ENCODE measurements at regions not wholly inside any gene's neighbourhood (a gene's known extent, or its start where the extent isn't known, plus 50 kb on each side); places are given as distances from the start of the nearest gene placed in this dataset.
"Not testable (repeated sequence)": the region's sequence is repeated elsewhere in the genome, so short reads cannot be mapped to it uniquely, and the experiment has no call there.

DNA sequence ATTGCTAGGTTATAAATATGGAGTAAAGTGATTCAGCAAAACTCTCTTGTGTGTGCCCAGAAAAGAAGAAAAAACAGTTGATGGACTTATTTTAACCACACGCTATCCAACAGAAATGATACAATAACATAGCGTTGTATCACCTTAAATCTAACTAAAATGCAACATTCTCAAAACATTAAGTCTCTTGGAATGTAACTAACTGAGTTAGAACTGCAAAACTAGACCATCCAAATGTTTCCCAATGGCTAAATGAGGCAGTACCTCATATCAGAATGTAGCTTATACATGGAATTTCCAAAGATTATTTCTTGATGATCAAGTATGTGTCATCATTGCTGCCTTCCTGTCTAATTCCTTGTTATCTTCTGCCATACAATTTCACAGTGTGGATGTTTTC is 187.9 kb downstream of the CNTN3 start:
- no peak for DNase-seq (ENCODE audit: extremely low read depth, low read depth, low spot score)

DNA sequence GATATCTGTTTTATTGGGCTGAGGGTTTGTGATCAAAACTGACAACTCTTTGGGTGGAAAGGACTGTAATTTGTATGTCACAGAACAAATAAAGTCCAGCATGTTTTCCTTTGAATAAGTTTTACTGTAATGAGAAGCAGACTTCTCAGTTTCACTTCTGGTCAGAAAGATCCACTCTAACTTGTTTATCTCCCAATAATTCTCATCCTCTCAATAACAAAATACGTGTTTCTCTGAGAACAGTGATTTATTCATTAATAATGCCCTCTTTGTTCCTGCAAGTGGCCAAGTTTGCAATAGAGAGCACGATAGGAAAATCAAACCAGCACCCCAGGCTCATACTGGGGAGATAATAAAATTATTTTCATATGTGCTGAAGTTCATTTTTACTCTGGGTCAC is 190.6 kb downstream of the CNTN3 start:
- DNase-seq (ENCODE audit: extremely low read depth, low read depth, low spot score): no peak

DNA sequence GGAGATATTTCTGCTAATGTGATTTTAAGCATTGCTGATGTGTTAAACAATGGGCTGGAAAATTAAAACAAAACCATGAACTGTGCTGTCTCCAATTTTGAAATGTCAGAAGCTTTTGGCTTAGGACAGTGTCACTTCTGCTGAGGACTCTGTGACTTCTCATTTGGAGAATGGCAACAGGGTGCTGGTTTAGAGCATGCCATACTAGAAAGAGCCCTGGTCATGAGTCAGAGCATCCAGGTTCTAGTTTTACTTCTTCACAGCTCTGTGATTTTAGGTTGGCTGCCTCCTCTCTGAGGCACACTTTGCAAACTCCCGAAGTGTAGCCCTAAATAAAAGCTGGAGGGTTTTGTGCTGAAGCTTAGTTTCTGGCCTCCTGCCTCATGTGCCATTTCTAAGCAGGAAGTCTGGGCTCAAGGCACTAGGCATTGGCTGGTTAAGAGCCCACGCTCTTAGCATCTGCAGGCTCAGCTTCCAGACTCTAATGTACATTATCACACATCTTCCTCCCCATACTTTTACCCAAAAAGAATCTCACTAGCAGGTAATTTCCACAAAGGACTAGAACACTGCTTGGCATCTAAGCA is 193.8 kb downstream of the CNTN3 start:
- no peak for DNase-seq (ENCODE audit: extremely low read depth, low read depth, low spot score)

DNA sequence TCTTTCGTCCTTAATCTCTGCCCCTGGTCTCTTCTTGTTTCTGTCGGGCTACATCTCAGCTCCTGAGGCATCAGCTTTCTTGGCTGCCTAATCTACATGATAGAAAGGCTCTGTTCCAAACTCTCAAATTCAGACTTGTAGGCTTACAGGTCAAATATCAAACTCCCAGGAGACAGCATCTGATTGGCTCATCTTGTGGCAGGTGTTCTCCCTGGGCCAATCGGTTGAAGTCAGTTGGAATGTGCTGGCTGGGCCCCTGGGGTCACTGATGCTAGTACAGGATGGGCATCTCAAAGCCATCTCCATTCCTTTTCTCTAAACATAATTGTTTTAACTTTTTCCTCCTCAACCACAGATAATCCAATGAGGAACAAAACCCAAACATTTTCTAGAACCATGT is 198.7 kb downstream of the CNTN3 start:
- no peak for DNase-seq (ENCODE audit: extremely low read depth, low read depth, low spot score)

DNA sequence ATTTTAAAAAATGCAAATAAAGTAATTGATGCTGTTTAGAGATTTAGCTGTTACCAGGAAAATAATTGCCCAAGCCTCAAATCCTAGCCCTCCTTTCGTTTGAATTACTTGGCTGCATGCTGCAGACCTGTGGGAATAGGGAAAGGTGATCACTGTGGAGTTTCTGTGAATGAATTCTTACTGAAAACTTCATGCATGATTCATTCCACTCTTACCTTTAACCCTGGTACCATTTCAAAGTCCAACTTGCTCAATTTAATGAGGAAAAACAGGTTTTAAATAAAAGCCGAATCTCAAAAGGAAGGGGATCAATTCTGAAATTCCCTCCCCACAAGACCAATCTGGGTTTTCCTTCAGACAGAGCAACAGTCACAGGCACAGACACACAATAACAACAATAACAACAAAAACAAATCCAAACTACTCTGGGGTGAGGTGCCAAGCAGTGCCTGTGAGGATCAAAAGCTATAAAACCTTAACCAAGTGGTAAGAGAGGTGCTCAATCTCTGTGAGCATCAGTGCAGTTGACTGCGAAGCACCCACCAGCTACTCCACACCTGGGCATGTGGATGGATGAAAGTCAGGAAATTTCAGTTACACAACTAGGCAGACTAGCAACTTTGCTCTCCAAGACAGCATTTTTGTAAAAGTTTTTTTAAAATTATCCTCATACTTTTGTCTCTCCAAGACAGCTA is 200.8 kb downstream of the CNTN3 start:
- DNase-seq (ENCODE audit: extremely low read depth, low read depth, low spot score): no peak

DNA sequence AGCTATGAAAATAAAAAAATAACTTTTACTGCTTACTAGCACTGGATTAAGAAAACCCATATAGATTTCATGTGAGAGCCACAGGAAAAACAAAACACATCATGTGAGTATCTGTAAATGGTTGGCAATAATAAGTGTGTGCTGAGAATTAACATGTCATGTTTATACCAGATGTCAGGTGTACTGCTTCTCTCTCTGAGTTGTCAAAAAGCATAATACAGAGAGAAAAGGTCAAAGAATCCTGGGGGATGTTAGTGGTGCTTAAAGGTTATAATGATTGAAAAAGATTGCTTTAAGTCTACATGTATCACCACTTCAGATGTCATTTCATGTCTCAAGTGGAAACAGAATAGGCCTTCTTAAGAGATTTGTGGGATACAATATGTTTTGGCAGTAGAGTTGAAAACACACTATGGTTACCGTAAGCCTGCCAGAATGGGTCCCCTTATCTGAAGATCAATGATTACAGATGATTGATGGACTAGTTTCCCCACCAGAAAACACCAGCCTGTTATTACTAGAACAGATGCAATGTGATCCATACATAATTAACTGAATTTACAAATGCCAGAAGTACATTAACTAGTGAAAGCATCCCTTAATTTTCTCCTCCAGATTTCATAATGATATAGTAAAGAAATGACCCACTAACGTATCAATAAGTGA is 204.1 kb downstream of the CNTN3 start:
- DNase-seq (ENCODE audit: extremely low read depth, low read depth, low spot score): no peak

DNA sequence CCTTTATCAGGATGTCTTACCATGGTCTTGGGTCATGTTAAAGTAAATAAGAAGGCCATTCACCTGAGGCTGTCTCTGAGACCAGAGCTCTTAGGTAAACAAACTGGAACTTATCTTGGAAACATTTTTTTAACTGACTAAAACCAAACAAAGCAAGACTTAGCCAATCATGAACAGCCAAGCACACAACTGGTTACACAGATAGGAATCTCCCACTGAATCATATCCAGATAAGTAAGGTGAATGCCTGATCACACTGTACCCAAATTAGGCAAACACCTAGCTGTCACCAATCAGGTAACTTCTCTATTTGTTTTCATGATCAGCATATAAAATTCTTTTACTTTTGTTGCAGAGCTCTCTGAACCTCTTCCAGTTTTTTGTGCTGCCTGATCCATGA is 205.4 kb downstream of the CNTN3 start:
- no peak for DNase-seq (ENCODE audit: extremely low read depth, low read depth, low spot score)

DNA sequence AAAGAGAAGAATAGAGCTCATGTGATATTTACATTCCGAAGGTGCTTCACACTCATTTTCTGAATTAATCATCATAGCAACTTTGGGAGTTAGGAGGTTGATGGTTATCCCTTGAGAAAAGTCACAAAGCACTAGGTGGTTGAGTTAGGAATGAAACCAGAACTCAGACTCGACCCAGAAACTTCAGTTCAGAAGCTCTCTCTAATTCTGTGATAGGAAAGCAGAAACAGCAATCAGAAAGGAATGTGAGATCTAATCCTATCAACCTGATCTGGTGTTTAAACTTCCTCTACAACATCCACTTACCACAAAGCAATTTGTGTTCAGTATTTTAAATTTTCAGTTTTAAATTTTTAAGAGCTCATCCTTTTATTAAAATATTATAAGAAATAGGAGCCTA is 211.2 kb downstream of the CNTN3 start:
- DNase-seq (ENCODE audit: extremely low read depth, low read depth, low spot score): no peak

DNA sequence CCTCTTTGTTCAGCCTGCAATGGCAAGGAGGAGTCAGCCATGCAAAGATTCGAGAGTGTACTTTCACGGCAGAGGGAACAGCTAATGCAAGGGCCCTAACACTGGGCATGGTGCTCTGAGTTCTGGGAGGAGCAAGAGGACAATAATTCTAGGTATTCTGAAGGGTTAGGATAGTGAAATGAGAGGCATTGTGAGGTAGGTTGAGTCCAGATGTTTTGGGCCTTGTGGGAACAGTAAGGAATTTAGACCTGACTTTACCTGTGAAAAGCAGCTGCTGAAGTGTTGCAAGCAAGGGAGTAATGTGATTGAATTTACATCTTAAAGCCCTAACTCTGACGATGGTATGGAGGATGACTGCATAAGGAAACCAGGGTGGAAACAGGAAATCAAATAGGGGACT is 211.6 kb downstream of the CNTN3 start:
- no peak for DNase-seq (ENCODE audit: extremely low read depth, low read depth, low spot score)

DNA sequence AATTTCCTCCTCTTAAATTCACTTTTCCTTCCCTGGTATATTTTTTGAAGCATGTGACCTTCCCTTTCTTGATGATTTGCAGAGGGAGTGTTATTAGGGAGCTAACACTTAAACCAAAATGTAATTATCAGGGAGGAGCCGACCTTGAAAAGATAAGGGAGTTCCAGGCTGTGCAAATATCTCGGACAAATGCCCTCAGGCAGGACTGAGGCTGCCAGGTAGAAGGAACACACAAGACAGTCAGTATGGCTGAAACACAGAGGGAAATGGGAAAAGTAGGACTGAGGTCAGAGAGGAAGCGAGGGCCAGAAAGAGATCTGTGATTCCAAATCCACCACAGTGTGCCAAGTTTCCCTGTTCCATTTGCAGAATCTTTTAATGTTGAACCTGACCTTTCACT is 221.0 kb downstream of the CNTN3 start:
- no peak for DNase-seq (ENCODE audit: extremely low read depth, low read depth, low spot score)

DNA sequence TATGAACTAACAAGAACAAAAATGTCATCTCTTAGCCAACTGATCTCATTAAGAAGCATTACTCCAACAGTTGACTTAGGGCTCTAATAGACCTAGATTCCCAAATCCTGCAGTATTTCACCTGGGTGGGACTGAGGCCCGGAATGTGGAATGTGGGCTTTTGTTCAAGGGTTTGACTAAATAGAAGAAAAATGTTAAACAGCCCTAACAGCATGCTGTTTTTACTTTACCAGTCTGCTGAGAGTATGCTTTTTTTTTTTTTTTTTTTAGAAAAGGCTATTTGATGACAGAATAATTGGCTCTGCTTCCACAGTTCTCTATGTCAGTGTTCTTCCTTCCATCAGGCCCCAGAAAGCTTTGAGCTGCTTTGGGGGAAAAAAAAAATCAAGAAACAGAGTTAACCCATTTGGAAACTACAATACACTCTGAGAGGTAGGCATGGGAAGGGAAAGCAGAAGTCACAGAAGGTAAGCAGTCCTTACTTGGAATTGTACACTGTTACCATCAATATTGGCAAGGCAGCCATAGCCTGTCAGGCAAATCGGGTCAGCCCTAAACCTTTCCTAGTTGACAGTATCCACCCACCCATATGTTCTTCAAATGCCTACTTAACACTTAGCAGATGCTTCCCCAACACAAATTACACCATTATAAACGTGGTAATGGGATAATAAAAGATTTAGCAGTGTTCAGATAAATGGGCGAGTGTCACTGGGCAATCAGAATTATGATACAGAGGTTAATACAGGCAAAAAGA is 224.2 kb downstream of the CNTN3 start:
- DNase-seq (ENCODE audit: extremely low read depth, low read depth, low spot score): no peak

DNA sequence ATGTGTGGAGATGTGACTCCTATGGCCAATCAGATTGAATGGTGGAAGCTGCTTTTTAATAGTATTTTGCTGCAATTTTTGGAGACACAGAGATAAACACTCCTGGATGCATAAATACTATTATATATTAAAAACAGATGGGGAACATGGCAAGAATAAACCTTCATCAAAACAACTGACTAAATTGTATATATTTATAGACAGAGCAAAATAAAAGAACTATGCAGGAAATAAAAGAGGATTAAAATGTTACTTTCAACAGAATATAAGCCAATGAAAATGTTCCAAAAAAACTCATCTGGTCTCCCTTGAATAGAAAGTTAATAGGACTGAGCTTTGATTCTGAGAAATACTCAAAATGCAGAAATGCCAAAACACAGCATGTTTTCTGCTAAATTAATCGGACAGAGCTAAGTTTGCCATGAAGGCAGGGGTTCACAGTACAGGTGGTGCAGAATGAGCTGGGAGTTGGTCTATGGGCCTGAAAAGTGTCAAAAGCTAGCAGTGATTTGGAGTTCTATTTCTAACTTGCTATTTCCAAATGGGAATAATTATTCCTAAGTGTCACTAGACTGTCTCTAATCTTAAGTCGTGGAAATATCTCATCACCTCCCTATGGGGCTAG is 227.2 kb downstream of the CNTN3 start:
- no peak for DNase-seq (ENCODE audit: extremely low read depth, low read depth, low spot score)

DNA sequence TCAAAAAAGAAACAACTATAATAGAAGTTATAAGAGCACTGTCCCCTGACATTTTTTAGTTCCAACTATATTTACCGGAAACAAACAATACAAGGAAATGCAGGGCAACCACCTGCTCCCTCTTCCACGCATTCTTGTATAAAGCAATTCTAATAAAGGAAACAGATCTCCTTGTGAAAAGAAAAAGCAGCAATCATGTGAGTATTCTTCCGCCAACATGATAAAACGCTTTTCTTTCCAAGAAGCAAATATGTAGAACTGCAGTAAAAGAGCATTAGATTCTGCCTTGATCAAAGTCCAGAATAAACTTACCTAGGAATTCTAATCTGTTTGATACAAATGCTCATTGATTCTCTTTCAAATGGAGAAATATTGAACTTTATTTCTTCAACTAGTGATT is 230.3 kb downstream of the CNTN3 start:
- no peak for DNase-seq (ENCODE audit: extremely low read depth, low read depth, low spot score)

DNA sequence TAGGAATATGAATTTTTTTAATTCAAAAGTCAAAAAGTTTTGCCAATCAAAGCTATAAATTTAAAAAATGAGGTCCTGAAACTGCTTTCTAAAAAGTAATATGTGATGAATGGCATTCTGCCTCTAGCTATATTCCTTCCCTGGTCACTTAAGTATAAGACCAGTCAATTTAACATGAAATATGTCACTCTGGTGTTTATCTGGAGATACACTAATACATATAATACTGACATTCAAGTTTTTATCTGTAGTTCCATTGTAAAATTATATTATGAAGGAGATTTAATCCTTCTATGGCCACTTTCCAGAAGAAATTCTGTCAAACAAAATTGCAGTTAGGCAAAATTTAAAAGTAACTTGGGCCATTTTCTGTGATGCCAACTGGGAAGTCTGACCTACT is 236.8 kb downstream of the CNTN3 start:
- no peak for DNase-seq (ENCODE audit: extremely low read depth, low read depth, low spot score)

DNA sequence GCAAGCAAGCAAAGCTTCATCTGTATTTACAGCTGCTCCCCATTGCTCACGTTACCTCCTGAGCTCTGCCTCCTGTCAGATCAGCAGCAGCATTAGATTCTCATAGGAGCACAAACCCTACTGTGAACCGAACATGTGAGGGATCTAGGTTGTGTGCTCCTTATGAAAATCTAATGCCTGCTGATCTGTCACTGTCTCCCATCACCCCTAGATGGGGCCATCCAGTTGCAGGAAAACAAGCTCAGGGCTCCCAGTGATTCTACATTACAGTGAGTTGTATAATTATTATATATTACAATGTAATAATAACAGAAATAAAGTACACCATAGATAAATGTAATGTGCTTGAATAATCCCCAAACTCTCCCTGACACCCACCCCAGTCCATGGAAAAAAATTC is 238.1 kb downstream of the CNTN3 start:
- not testable (repeated sequence) for DNase-seq (ENCODE audit: extremely low read depth, low read depth, low spot score)

DNA sequence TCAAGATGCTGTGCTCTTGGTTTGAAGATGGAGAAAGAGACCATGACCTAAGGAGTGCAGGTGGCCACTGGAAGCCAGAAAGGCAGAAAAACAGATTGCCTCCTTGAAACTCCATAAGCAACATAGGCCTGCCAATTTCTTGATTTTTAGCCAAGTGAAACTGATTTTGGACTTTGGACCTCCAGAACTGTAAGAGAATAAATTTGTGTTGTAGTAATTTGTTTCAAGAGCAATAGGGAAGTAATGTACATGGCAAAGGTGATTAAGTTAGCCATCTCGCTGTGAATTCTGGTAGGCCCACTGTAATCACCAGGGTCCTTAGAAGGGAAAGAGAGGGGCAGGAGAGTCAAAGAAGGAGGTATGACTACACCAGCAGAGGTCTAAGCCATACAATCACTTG is 238.8 kb downstream of the CNTN3 start:
- no peak for DNase-seq (ENCODE audit: extremely low read depth, low read depth, low spot score)

DNA sequence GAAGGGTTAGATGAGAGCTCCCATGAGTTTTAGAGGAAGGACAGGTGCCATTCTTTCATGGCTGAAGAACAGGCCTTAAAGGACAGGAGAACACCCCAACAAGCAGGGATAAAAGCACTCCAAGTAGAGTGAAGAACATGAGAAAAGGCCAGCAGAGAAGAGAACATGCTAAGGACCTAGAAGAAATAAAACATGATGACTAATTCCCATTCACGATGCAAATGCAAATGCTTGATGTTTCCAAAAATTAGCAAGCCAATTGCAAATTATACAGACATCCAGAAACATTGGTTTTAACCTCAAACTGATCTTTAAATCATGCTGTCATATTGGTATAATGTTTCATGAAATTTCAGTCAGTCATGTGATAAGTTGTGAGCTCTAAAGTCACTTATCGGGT is 241.7 kb downstream of the CNTN3 start:
- no peak for DNase-seq (ENCODE audit: extremely low read depth, low read depth, low spot score)

DNA sequence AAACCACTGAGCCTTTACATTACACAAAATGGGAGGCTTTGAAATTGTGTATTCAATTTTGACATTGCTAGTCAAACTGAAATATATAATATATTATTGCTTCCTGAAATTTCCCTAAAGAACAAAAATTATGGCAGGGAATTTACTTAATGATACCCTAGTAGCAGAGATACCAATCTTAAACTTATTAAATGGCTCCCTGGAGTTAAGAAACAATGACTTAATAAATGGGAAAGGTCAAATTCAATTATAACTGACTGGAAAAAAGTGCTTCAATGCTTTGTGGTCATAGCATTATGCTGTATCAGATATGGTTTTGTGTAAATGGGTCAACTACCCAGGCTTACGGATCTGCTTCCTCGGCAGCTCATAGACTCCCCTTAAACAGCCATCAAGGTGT is 244.1 kb downstream of the CNTN3 start:
- DNase-seq (ENCODE audit: extremely low read depth, low read depth, low spot score): no peak

DNA sequence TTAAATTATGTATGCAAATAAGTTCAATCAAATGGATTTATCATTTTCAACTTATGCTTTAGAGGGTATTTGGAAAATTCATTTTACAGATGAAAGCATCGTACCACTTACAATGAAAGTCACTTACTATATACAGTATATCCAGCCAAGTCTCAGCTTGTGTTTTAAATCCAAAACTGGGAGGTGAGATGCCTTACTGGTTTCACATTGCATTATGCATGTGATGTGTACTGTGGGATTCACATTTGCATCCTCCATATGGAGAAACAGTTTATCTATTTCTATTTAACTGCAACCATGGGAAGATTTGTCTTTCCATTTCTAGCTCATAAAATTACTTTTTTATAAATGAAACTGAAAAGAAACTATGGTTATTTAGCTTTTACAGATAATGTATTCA is 248.1 kb downstream of the CNTN3 start:
- no peak for DNase-seq (ENCODE audit: extremely low read depth, low read depth, low spot score)

DNA sequence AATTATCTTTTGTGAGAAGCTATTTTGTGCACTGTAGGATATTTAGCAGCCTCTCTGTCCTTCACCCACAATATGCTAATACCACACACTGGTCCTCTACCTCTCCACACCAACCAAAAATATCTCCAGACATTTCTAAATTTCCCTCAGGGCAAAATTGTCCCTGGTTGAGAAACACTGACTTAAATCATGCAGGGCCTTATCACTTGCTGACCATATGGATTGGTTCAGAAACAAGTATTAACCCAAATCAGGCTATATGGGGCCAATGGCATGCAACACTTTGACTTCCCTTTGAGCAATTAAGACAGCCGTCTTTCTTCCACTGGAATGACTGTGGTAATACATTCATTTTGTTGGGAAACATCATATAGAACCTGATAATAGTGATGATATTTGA is 251.1 kb downstream of the CNTN3 start:
- no peak for DNase-seq (ENCODE audit: extremely low read depth, low read depth, low spot score)

DNA sequence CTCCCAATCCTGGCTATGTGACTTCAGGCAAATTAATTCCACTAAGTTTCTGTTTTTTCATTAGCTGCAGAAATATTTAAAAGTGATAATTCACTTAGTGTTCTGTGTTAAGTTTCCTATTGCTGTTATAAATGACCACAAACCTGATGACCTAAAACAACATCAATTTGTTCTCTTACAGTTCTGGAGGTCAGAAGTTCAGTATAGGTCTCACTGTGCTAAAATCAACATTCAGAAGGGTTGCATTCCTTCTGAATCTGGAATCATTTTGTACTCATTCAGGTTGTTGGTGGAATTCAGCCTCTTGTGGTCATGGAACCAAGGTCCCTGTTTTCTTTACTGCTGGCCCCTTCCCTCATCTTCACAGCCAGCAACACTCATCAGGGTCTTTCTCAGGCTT is 254.1 kb downstream of the CNTN3 start:
- DNase-seq (ENCODE audit: extremely low read depth, low read depth, low spot score): no peak

Data from glomerular endothelial cell (primary cell).